Stimulated activated CD8-positive, alpha-beta memory T cell treated with anti-CD3 and anti-CD28 coated beads, Interleukin-4, amount 100 ng/mL, for 48 hours (primary cell): ENCODE measurements at regions not wholly inside any gene's neighbourhood (a gene's known extent, or its start where the extent isn't known, plus 50 kb on each side); places are given as distances from the start of the nearest gene placed in this dataset.
"Not testable (repeated sequence)": the region's sequence is repeated elsewhere in the genome, so short reads cannot be mapped to it uniquely, and the experiment has no call there.

Experiments used
- DNase-seq: peaks from one replicate; pipeline ENCODE4 v3.0.0-alpha.2; 2020

DNA sequence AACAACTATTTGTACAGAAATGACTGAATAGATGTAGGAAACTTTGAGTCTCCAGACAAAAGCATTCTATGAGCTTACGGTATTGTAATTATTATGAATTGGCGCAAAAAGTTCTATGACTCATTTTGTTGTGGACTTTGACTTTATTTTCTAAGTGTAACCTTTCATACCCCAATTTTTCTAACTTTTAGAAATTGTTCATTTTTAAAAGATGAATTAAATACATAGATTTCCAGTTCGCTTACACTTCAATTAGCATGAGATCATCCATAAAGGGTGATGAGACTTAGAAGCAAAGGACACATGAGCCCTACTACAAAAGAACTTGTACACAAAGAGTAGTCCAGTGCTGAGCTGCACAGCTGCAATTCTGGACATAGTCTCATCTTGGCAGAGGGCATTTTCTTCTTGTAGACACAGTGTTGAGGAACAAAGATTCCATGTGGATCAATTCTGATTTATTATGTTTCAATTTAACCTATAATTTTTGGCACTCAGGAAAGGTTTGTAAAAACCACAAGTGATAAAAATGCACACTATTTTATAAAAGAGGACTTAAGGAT, 431.1 kb downstream of the LRRIQ3 start:
- no peak for DNase-seq

DNA sequence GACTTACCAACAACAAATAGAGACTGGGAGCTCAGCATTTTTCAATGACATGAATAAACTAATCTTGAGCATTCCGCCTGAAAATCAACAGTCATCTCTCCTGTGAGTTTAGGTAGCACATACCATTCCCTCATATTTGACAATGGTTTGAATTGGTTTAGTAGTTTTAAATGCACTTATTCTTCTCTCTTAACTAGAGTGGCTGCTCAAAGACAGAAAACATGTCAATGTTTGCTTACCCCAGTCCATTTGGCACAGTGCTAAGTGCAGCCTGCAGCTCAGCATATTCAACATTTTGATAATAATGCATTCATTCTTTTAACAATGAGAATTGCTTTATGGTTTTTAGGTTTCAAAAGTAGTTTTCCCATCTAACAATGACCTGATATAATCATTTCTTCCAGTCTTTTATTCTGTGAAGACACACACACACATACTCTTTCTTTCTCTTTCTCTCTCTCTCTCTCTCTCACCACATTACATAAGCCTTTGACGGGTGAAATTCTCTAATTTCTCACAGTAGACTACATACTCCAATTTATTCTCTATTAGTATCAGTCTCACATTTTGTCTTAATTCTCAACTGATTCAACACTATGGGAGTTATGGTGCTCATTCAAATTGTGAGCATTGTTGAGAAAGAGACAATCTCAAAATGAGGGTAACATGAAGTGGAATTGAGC, 432.3 kb downstream of the LRRIQ3 start:
- DNase-seq: no peak

DNA sequence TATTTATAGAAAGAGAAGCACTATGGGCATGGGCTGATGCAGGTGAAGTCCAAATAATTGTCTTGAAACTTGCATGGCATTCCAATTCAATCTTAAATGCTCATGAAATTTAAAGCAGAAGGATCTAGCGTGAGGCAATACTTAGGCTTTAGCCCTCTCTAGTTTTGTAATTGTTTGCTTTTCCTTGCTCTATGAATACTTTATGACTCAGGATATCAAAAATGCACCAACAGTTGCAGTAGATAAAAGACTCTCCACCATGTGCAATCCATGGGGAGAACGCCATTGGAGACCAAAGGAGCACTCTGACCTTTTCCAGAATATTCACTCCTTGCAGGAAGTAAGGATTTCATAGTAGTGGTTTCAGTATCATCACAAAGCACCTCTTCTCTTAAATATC, 436.4 kb downstream of the LRRIQ3 start:
- DNase-seq: no peak

GRCh38 chr1:73759011-73759410, 439.0 kb downstream of the LRRIQ3 start:
- no peak for DNase-seq

- no peak for DNase-seq
These were observed 441.2 kb downstream of the LRRIQ3 start for GRCh38 chr1:73756817-73757216.

- no peak for DNase-seq
These were observed 442.3 kb downstream of the LRRIQ3 start for GRCh38 chr1:73755649-73756048.

DNA sequence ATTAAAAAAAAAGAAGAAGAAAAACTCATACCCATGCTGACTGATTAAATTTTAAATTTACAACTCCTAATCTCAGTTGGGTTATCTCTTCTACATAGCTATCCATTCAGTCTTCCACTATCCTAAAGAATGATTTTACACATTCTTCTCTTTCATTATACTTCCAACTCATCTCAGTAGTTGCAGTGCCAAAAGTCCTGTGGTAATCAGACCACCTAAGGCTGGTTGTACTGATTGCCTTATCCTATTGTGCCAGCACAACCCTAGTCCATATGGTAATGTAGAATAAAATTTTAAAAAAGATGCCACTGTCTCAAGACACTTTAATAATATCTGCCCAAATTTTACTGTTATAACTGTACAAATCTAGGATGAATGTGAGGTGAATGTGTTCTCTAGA, 448.0 kb downstream of the LRRIQ3 start:
- no peak for DNase-seq

DNA sequence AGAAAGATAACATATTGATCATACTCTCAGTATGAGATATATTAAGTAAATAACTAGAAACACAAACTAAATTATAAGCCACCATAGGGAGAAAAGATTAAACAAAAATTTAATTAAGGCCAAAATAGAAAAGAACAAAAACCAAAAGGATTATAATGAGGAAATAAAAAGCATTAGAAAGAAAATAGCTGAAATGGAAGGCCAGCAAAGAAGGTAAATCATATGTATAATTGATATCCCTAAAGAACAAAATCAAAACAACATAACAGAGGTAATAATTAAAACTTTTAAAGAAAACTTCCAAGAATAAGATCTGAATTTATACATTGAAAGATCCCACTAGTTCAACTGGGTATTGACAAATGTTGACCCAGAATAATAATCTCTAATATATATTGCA, 453.0 kb downstream of the LRRIQ3 start:
- no peak for DNase-seq

GRCh38 chr1:73736125-73736524, 461.9 kb downstream of the LRRIQ3 start:
- no peak for DNase-seq

GRCh38 chr1:73727036-73727435, 470.9 kb downstream of the LRRIQ3 start:
- DNase-seq: no peak

DNA sequence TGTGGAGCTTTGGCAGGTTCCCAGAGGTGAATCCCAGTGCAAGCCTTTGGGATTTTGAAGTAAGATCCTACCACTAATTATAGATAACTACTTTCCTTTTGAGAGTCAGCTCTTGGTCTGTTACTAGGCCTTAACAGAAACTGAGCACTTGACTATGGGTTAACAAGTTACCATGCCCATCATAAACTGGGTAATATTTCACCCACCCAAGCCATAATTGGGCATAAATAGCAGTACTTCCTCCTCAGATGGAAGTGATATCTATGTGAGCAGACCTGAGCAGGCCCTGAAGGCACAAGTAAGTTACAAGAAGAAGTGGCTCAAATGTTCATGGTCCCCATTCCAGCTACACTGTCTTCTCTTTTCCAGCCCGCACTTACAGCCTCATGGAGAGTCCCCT, 475.9 kb downstream of the LRRIQ3 start:
- DNase-seq: no peak

- no peak for DNase-seq
These were observed 480.0 kb downstream of the LRRIQ3 start for GRCh38 chr1:73717976-73718375.

- DNase-seq: no peak
These were observed 486.9 kb downstream of the LRRIQ3 start for GRCh38 chr1:73711089-73711488.

GRCh38 chr1:73701826-73702225, 496.1 kb downstream of the LRRIQ3 start:
- DNase-seq: no peak

DNA sequence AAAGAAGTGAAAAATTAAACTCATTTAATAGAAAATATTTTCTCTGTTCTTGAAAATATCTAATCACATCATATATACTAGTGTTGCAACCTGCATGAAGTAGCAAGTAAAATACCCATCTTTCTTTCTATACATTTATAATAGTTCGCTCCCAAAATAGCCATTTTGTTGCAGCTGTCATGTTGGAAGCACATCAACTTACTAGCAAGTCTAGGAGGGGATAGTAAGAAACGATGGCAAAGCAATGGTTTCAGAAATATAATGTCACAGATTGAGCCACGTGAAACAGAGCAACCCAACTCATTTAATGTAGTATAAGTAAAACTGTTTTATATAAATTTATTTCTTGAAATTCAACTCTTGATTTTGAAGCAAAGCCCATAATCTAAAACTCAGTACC, 521.8 kb downstream of the LRRIQ3 start:
- DNase-seq: no peak

- DNase-seq: no peak
These were observed 522.9 kb downstream of the LRRIQ3 start for GRCh38 chr1:73674945-73675561.

GRCh38 chr1:73673971-73674370, 524.0 kb downstream of the LRRIQ3 start:
- no peak for DNase-seq

- no peak for DNase-seq
These were observed 526.4 kb downstream of the LRRIQ3 start for GRCh38 chr1:73671530-73671929.

GRCh38 chr1:73667959-73668358, 530.0 kb downstream of the LRRIQ3 start:
- not testable (repeated sequence) for DNase-seq

DNA sequence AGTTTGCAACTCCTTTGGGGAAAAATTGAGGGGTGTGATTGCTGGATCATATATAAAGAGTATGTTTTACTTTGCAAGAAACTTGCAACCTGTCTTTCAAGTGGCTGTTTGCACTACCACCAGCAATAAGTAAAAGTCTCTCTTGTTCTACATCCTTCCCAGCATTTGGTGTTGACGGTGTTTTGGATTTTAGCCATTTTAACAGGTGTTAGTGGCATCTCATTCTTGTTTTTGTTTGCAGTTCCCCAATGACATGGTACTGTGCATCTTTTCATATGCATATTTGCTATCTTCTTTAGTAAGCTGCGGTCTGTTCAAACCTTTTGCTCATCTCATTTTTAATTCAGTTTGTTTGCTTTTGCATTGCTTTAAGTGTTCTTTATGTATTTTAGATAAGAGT, 535.5 kb downstream of the LRRIQ3 start:
- DNase-seq: no peak

GRCh38 chr1:73659136-73659535, 538.8 kb downstream of the LRRIQ3 start:
- no peak for DNase-seq

- DNase-seq: no peak
These were observed 543.3 kb downstream of the LRRIQ3 start for GRCh38 chr1:73654714-73655113.

DNA sequence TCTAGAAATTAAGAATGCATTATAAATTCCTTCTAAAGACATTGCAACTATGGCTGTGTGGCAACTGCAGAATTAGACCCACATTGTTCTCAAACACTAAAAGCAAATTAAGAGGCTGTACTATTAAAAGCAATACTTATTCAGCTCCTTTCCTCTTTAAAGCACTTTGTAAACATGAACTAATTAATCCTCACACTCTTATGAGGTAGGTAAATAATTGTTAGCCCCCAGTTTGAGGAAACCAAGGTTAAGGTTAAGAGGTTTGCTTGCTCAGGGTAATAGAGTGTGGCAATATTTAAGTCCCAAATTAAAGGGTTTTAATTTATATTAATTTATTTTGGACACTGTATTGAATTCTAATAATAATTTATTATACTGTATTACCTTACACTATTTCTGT, 553.8 kb downstream of the LRRIQ3 start:
- DNase-seq: no peak

GRCh38 chr1:73639494-73639893, 558.5 kb downstream of the LRRIQ3 start:
- no peak for DNase-seq

GRCh38 chr1:73637264-73637663, 560.7 kb downstream of the LRRIQ3 start:
- no peak for DNase-seq
